HCT116 (cell line): ENCODE measurements at regions not wholly inside any gene's neighbourhood (a gene's known extent, or its start where the extent isn't known, plus 50 kb on each side); places are given as distances from the start of the nearest gene placed in this dataset.

Experiments
- ATAC-seq: fragments of 200-7000 bp; cut with Tn5 transposase; 2 replicates; pipeline ENCODE4 v1.9.1; 2020; ENCODE audit warnings: mild to moderate bottlenecking, moderate library complexity
- BruUV-seq: library from RNA; stranded (reverse); fragments of 400-500 nt; replicated peaks from 2 replicates; lab custom pipeline; 2021; lab: Mats Ljungman, UMichigan
- CTCF ChIA-PET: fragments of 300-600 bp; sonication (Branson Sonifier 250); formaldehyde crosslinking; loops from one replicate; lab custom pipeline; 2021; ENCODE audit warnings: antibody characterized with exemption; lab: Charles Lee
- POLR2A ChIA-PET: fragments of 300-600, 350-600 bp; sonication (Branson Sonifier 250); formaldehyde crosslinking; loops from one replicate; lab custom pipeline; 2021; ENCODE audit warnings: antibody characterized with exemption; lab: Charles Lee
- RAD21 ChIA-PET, 2 experiments: fragments of 300-600 bp; sonication (Branson Sonifier 250); formaldehyde crosslinking; loops; one replicate each; lab custom pipeline; 2023; ENCODE audit warnings: low total read pairs in 2 of 2; ENCODE audit not compliant: uncharacterized antibody in 2 of 2, unreplicated experiment in 2 of 2, low non-redundant PET in 1 of 2; lab: Charles Lee
- DNase-seq: peaks from one replicate; pipeline ENCODE4 v3.0.0-alpha.2; 2010; ENCODE audit warnings: low read depth, low spot score
- H2AFZ ChIP-seq: fragments of 200-600 bp; shearing (Covaris generic), sonication (generic); 2 replicates; pipeline ENCODE4 v1.6.1; 2017; ENCODE audit warnings: low read depth, mixed run types, mixed read lengths, antibody characterized with exemption, low read length; ENCODE audit not compliant: poor library complexity, severe bottlenecking
- H3K27ac ChIP-seq: 2 replicates; pipeline ENCODE4 v1.5.1; 2012; ENCODE audit warnings: low read depth, low read length
- H3K27me3 ChIP-seq: fragments of 200-600 bp; sonication (generic); 2 replicates; pipeline ENCODE4 v1.6.1; 2016; ENCODE audit warnings: mixed run types, low read length, mixed read lengths; ENCODE audit not compliant: insufficient read depth
- H3K36me3 ChIP-seq, 2 experiments: fragments of 200-500 bp in 1 of 2; fragments of 200-600 bp in 1 of 2; sonication (Bioruptor generic) in 1 of 2; sonication (generic) in 1 of 2; 2 replicates each; pipeline versions ENCODE4 v1.5.1 to v1.6.1; 2014 to 2016; ENCODE audit warnings: low read length in 2 of 2, inconsistent platforms in 1 of 2, mixed read lengths in 1 of 2, mixed run types in 1 of 2; ENCODE audit not compliant: insufficient read depth in 2 of 2, control insufficient read depth in 1 of 2
- H3K4me1 ChIP-seq, 2 experiments: fragments of 200-600 bp in 1 of 2; sonication (generic) in 1 of 2; 2 replicates each; pipeline versions ENCODE4 v1.5.1 to v1.6.1; 2012 to 2017; ENCODE audit warnings: low read length in 2 of 2, inconsistent platforms in 1 of 2, mild to moderate bottlenecking in 1 of 2, mixed read lengths in 1 of 2, mixed run types in 1 of 2, moderate library complexity in 1 of 2; ENCODE audit not compliant: insufficient read depth in 2 of 2, control insufficient read depth in 1 of 2
- H3K4me2 ChIP-seq: fragments of 200-600 bp; sonication (generic); 2 replicates; pipeline ENCODE4 v1.6.1; 2017; ENCODE audit warnings: mixed run types, low read length, mixed read lengths
- H3K4me3 ChIP-seq, 2 experiments: fragments of 200-600 bp in 1 of 2; sonication (generic) in 1 of 2; replicated peaks in 1 of 2; 2 replicates each; pipeline ENCODE4 v1.5.1; 2011 to 2016; ENCODE audit warnings: low read length in 2 of 2, control low read depth in 1 of 2, low read depth in 1 of 2, mild to moderate bottlenecking in 1 of 2, mixed read lengths in 1 of 2, mixed run types in 1 of 2
- H3K79me2 ChIP-seq: fragments of 200-600 bp; sonication (generic); 2 replicates; pipeline ENCODE4 v1.6.1; 2017; ENCODE audit warnings: mild to moderate bottlenecking, mixed run types, low read length, moderate library complexity, mixed read lengths; ENCODE audit not compliant: insufficient read depth
- H3K9ac ChIP-seq: fragments of 200-600 bp; sonication (generic); 2 replicates; pipeline ENCODE4 v1.6.1; 2016; ENCODE audit warnings: low read length, mixed read lengths
- H3K9me2 ChIP-seq: fragments of 200-600 bp; sonication (generic), shearing (Covaris generic); 2 replicates; pipeline ENCODE4 v1.6.1; 2017; ENCODE audit warnings: mixed run types, mild to moderate bottlenecking, moderate library complexity; ENCODE audit not compliant: insufficient read depth
- H3K9me3 ChIP-seq, 2 experiments: fragments of 200-500 bp in 1 of 2; fragments of 200-600 bp in 1 of 2; sonication (Bioruptor generic) in 1 of 2; sonication (generic) in 1 of 2; 2 replicates each; pipeline ENCODE4 v1.6.1; 2014 to 2017; ENCODE audit warnings: low read length in 2 of 2, mixed read lengths in 2 of 2, inconsistent platforms in 1 of 2, low read depth in 1 of 2, mild to moderate bottlenecking in 1 of 2, mixed run types in 1 of 2, moderate library complexity in 1 of 2; ENCODE audit not compliant: control insufficient read depth in 1 of 2, insufficient read depth in 1 of 2
- H4K20me1 ChIP-seq: fragments of 200-600 bp; sonication (generic), shearing (Covaris generic); 2 replicates; pipeline ENCODE4 v1.6.1; 2017; ENCODE audit warnings: mixed run types, mild to moderate bottlenecking, moderate library complexity; ENCODE audit not compliant: insufficient read depth
- CEBPB ChIP-seq: IDR thresholded peaks from 2 replicates; pipeline ENCODE4 v1.6.1; 2012; ENCODE audit warnings: low read depth
- ELF1 ChIP-seq: IDR thresholded peaks from 2 replicates; pipeline ENCODE4 v1.6.1; 2012; ENCODE audit warnings: low read depth, borderline replicate concordance
- EZH2 ChIP-seq: fragments of 200-600 bp; sonication (generic); IDR thresholded peaks from 2 replicates; pipeline ENCODE4 v1.6.1; 2017; ENCODE audit warnings: antibody characterized with exemption, mixed run types
- EZH2phosphoT487 ChIP-seq: fragments of 200-600 bp; IDR thresholded peaks from 2 replicates; pipeline ENCODE4 v1.6.1; 2018; ENCODE audit warnings: antibody characterized with exemption, borderline replicate concordance
- POLR2A ChIP-seq: IDR thresholded peaks from 2 replicates; pipeline ENCODE4 v1.7.0; 2011; ENCODE audit warnings: borderline replicate concordance; ENCODE audit not compliant: insufficient read depth, insufficient read length; ENCODE audit errors: extremely low read depth
- SIN3A ChIP-seq: IDR thresholded peaks from 2 replicates; pipeline ENCODE4 v1.6.1; 2012; ENCODE audit warnings: low read depth
- TCF7L2 ChIP-seq: IDR thresholded peaks from 2 replicates; pipeline ENCODE4 v1.7.0; 2011; ENCODE audit warnings: borderline replicate concordance, inconsistent platforms; ENCODE audit not compliant: insufficient read depth, insufficient read length; ENCODE audit errors: extremely low read depth
- YY1 ChIP-seq: IDR thresholded peaks from 2 replicates; pipeline ENCODE4 v1.6.1; 2011; ENCODE audit warnings: low read length, low read depth, moderate library complexity, mild to moderate bottlenecking; ENCODE audit not compliant: insufficient replicate concordance; ENCODE audit errors: extremely low read depth
- intact Hi-C: fragments of 100-400 bp; cut with micrococcal nuclease; formaldehyde crosslinking; loops from 2 replicates; pipeline ENCODE4 v1.10.0; 2022
- TF ChIP-seq, protein P1 (sequence below): IDR thresholded peaks from 2 replicates; pipeline ENCODE4 v1.6.1; 2011; ENCODE audit warnings: mild to moderate bottlenecking, low read length, moderate library complexity; ENCODE audit not compliant: insufficient replicate concordance; ENCODE audit errors: extremely low read depth
- TF ChIP-seq, protein P2 (sequence below): IDR thresholded peaks from 2 replicates; pipeline ENCODE4 v1.6.1; 2012

DNA sequence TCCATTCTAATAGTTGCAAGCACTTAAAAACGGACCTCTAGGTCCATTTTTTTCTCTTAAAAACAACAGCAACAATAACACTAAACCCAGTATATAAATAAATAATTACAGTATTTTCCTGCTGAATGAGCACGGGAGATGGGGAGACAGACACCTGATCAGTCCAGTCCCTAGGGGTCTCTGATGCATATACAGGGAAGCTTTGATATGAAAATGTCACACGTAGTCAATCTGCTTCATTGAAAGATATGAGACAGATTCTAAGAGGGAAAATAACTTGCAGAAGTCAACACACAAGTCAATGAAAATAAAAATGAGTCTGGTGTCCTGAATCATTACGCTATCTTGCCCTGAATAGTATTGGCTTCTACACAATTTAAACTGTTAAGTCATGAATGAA, 523.3 kb upstream of the SLC8A1 start (continued):
- no peak for TF ChIP-seq EZH2
- TF ChIP-seq, protein P1, sequence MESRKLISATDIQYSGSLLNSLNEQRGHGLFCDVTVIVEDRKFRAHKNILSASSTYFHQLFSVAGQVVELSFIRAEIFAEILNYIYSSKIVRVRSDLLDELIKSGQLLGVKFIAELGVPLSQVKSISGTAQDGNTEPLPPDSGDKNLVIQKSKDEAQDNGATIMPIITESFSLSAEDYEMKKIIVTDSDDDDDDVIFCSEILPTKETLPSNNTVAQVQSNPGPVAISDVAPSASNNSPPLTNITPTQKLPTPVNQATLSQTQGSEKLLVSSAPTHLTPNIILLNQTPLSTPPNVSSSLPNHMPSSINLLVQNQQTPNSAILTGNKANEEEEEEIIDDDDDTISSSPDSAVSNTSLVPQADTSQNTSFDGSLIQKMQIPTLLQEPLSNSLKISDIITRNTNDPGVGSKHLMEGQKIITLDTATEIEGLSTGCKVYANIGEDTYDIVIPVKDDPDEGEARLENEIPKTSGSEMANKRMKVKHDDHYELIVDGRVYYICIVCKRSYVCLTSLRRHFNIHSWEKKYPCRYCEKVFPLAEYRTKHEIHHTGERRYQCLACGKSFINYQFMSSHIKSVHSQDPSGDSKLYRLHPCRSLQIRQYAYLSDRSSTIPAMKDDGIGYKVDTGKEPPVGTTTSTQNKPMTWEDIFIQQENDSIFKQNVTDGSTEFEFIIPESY = no peak
- TF ChIP-seq EZH2phosphoT487 = no peak
- no peak for TF ChIP-seq ELF1
- TF ChIP-seq CEBPB = no peak
- TF ChIP-seq SIN3A = no peak

DNA sequence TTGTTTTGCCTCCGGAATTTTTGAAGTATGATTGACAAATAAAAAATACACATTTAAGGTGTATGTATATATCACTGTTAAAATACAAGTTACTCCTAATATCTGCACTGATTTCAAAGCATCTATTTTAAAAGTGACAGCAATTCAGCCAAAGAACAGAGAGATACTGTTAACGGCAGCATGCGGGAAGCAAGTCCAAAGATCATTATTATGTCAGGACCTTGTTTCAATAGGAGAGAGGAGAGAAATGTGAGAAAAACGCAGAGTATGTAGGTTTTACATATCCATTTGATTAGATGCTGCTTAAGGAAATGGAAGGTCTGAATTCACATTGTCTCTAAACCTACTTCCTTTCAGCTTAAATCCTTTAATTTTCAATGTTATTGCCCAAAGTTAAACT, 545.5 kb upstream of the SLC8A1 start:
- Histone ChIP-seq H3K9me3 (peaks cover 0 to 5% of the 10 kb centered on the region in 2 experiments; a peak in 2 of 4 replicates), H4K20me1 (no peaks in the 10 kb centered on the region; the same call in 1 of the 2 replicates), H2AFZ (no peak overlapping the region), H3K79me2 (no peaks in the 10 kb centered on the region), H3K36me3 (no peaks in the 10 kb centered on the region), H3K4me1 (no peaks in the 10 kb centered on the region), H3K27me3 (no peaks in the 10 kb centered on the region), H3K4me3 (no peak overlapping the region), H3K9me2 (no peaks in the 10 kb centered on the region), H3K4me2 (no peak overlapping the region), H3K9ac (no peak overlapping the region), H3K27ac (no peak overlapping the region)
- BruUV-seq = no TSS peak
- ChIA-PET CTCF (no interaction called here), POLR2A (no interaction called here), RAD21 (no interaction called here)
- TF ChIP-seq POLR2A = no peak
- TF ChIP-seq, protein P2, sequence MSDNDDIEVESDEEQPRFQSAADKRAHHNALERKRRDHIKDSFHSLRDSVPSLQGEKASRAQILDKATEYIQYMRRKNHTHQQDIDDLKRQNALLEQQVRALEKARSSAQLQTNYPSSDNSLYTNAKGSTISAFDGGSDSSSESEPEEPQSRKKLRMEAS = no peak
- no peak for TF ChIP-seq YY1
- no peak for TF ChIP-seq TCF7L2
- DNase-seq (no peak), ATAC-seq (no peak)
- intact Hi-C loops = no loop called here
